ENCODE measurements at regions not wholly inside any gene's neighbourhood (a gene's known extent, or its start where the extent isn't known, plus 50 kb on each side); places are given as distances from the start of the nearest gene placed in this dataset.

- Histone ChIP-seq H3K4me2 (replicated peaks; ENCODE audit: extremely low read depth, low read length, poor library complexity, severe bottlenecking) (no peak overlapping the region), H3K27me3 (ENCODE audit: control insufficient read depth in 2 of 2, insufficient read depth in 2 of 2, low read length in 2 of 2) (peaks cover 0 to 5% of the 10 kb centered on the region in 2 donors), H2AFZ (ENCODE audit: insufficient read depth, low read depth, low read length, poor library complexity, severe bottlenecking) (no peak overlapping the region), H3K36me3 (replicated peaks in 1 of 2; ENCODE audit: control insufficient read depth in 1 of 2, insufficient read depth in 2 of 2, low read length in 2 of 2) (no peaks in the 10 kb centered on the region), H4K20me1 (ENCODE audit: insufficient read depth, low read length) (no peaks in the 10 kb centered on the region), H3K4me3 (replicated peaks in 1 of 3; ENCODE audit: low read depth in 2 of 3, low read length in 3 of 3) (no peak overlapping the region), H3K9ac (ENCODE audit: insufficient read depth, low read length, poor library complexity, severe bottlenecking) (no peak overlapping the region), H3K79me2 (ENCODE audit: insufficient read depth, low read length) (no peaks in the 10 kb centered on the region), H3K4me1 (ENCODE audit: control insufficient read depth in 1 of 2, insufficient read depth in 2 of 2, low read length in 2 of 2) (no peaks in the 10 kb centered on the region), H3K9me3 (replicated peaks in 1 of 2; ENCODE audit: control insufficient read depth in 1 of 2, insufficient read depth in 1 of 2, low read length in 2 of 2) (no peaks in the 10 kb centered on the region), H3K27ac (ENCODE audit: low read depth in 1 of 2, low read length in 2 of 2) (no peak overlapping the region)
- intact Hi-C loops (cut with micrococcal nuclease): no loop called here
- Mint-ChIP-seq H3K36me3 (no peaks in the 10 kb centered on the region), H3K27ac (no peak overlapping the region), H3K4me3 (no peak overlapping the region), H3K9me3 (peaks cover 0 to 3% (median 2%) of the 10 kb centered on the region in 7 donors), H3K4me1 (no peaks in the 10 kb centered on the region), H3K27me3 (ENCODE audit: low read depth in 3 of 3) (peaks cover 11 to 21% (median 19%) of the 10 kb centered on the region in 3 donors)
- DNase-seq: no peak
- TF ChIP-seq CTCF (IDR thresholded peaks at IDR 0.05): no peak
- WGBS (ENCODE audit: insufficient coverage): 92% methylated on average over 2 of the region's 6 CpGs
These were observed 81.6 kb downstream of the CCDC185 start for GRCh38 chr1:223474804-223475203.

GRCh38 chr1:223477456-223477855 is 84.2 kb downstream of the CCDC185 start:
- H3K27me3 Mint-ChIP-seq (ENCODE audit: low read depth in 3 of 3): peaks cover 19 to 24% (median 22%) of the 10 kb centered on the region in 3 donors
- Histone ChIP-seq H4K20me1 (ENCODE audit: insufficient read depth, low read length) (no peaks in the 10 kb centered on the region), H3K4me2 (replicated peaks; ENCODE audit: extremely low read depth, low read length, poor library complexity, severe bottlenecking) (no peak overlapping the region), H3K4me3 (replicated peaks in 1 of 3; ENCODE audit: low read depth in 2 of 3, low read length in 3 of 3) (no peak overlapping the region), H3K4me1 (ENCODE audit: control insufficient read depth in 1 of 2, insufficient read depth in 2 of 2, low read length in 2 of 2) (peaks cover under 1 to 2% of the 10 kb centered on the region in 2 donors), H3K9ac (ENCODE audit: insufficient read depth, low read length, poor library complexity, severe bottlenecking) (no peak overlapping the region), H3K27me3 (ENCODE audit: control insufficient read depth in 2 of 2, insufficient read depth in 2 of 2, low read length in 2 of 2) (peaks cover 0 to 9% of the 10 kb centered on the region in 2 donors), H3K79me2 (ENCODE audit: insufficient read depth, low read length) (no peaks in the 10 kb centered on the region), H2AFZ (ENCODE audit: insufficient read depth, low read depth, low read length, poor library complexity, severe bottlenecking) (no peak overlapping the region), H3K9me3 (replicated peaks in 1 of 2; ENCODE audit: control insufficient read depth in 1 of 2, insufficient read depth in 1 of 2, low read length in 2 of 2) (no peaks in the 10 kb centered on the region), H3K36me3 (replicated peaks in 1 of 2; ENCODE audit: control insufficient read depth in 1 of 2, insufficient read depth in 2 of 2, low read length in 2 of 2) (no peaks in the 10 kb centered on the region), H3K27ac (ENCODE audit: low read depth in 1 of 2, low read length in 2 of 2) (no peak overlapping the region)
- 63% methylated on average over 2 of the region's 2 CpGs for WGBS (ENCODE audit: insufficient coverage)
- H3K27ac Mint-ChIP-seq: no peak overlapping the region
- DNase-seq: no peak
- peaks cover 0 to 4% (median 0%) of the 10 kb centered on the region in 7 donors for H3K9me3 Mint-ChIP-seq
- no peak for TF ChIP-seq CTCF (IDR thresholded peaks at IDR 0.05)
- H3K4me3 Mint-ChIP-seq: no peak overlapping the region
- intact Hi-C loops (cut with micrococcal nuclease): no loop called here
- H3K36me3 Mint-ChIP-seq: no peaks in the 10 kb centered on the region
- H3K4me1 Mint-ChIP-seq: peaks cover 2% of the 10 kb centered on the region
